ENCODE measurements at regions not wholly inside any gene's neighbourhood (a gene's known extent, or its start where the extent isn't known, plus 50 kb on each side); places are given as distances from the start of the nearest gene placed in this dataset.

GRCh38 chr9:108742191-108742590 lies 113.6 kb downstream of the ACTL7B start:
- no peak for TF ChIP-seq CTCF (IDR thresholded peaks at IDR 0.05; ENCODE audit: insufficient read depth, low read depth, low read length)
- no peak for TF ChIP-seq EZH2 (IDR thresholded peaks at IDR 0.05; ENCODE audit: insufficient read depth, low read length)

All from astrocyte (in vitro differentiated cells and primary cell).